ENCODE measurements at regions not wholly inside any gene's neighbourhood (a gene's known extent, or its start where the extent isn't known, plus 50 kb on each side); places are given as distances from the start of the nearest gene placed in this dataset.

DNA sequence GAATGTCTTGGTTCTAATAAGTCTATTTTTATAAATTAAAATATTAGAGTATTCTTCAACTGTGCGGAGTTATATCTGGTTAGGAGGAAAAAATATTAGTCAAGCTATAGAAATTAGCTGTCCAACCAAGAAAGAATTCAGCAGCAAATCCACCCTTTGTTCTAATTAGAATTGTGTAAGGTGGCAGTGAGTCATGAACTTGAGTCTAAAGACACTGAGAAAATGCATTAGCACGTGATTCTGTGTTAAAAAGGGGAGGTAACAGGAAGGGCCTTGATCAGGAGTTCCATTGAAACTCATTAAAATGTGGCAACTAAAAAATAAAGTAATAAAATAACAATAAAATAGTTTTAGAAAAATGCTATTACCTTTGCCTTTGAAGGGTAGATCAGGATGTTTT lies 398.2 kb upstream of the RGS18 start:
- no peak for TF ChIP-seq CTCF (IDR thresholded peaks at IDR 0.05)
- no peak for TF ChIP-seq POLR2A (IDR thresholded peaks at IDR 0.05)
- no peak for TF ChIP-seq POLR2AphosphoS5 (IDR thresholded peaks at IDR 0.05; ENCODE audit: insufficient read depth in 1 of 2, low read depth in 1 of 2)

All from vagina (tissue), 2 donors.